Vagina (tissue), 2 donors: ENCODE measurements at regions not wholly inside any gene's neighbourhood (a gene's known extent, or its start where the extent isn't known, plus 50 kb on each side); places are given as distances from the start of the nearest gene placed in this dataset.

Experiments
- POLR2A ChIP-seq, 2 donors: fragments of 450-650 bp; IDR thresholded peaks; one replicate each; pipeline ENCODE4 v1.6.1; 2017; ENCODE audit warnings: antibody characterized with exemption in 2 of 2, mild to moderate bottlenecking in 2 of 2, moderate library complexity in 2 of 2
- POLR2AphosphoS5 ChIP-seq, 2 donors: sonication (generic); formaldehyde crosslinking; IDR thresholded peaks; one replicate each; pipeline ENCODE4 v1.9.0; 2017; ENCODE audit warnings: antibody characterized with exemption in 2 of 2, mild to moderate bottlenecking in 2 of 2, low read depth in 1 of 2; ENCODE audit not compliant: insufficient read depth in 1 of 2
- TF ChIP-seq, protein P1 (sequence below), 3 experiments: fragments of 450-650 bp in 2 of 3; fragments of 200-600 bp in 1 of 3; sonication (generic) in 1 of 3; IDR thresholded peaks; one replicate each; pipeline ENCODE4 v1.5.1; 2017 to 2019; ENCODE audit warnings: antibody characterized with exemption in 3 of 3, mild to moderate bottlenecking in 2 of 3, moderate library complexity in 2 of 3

DNA sequence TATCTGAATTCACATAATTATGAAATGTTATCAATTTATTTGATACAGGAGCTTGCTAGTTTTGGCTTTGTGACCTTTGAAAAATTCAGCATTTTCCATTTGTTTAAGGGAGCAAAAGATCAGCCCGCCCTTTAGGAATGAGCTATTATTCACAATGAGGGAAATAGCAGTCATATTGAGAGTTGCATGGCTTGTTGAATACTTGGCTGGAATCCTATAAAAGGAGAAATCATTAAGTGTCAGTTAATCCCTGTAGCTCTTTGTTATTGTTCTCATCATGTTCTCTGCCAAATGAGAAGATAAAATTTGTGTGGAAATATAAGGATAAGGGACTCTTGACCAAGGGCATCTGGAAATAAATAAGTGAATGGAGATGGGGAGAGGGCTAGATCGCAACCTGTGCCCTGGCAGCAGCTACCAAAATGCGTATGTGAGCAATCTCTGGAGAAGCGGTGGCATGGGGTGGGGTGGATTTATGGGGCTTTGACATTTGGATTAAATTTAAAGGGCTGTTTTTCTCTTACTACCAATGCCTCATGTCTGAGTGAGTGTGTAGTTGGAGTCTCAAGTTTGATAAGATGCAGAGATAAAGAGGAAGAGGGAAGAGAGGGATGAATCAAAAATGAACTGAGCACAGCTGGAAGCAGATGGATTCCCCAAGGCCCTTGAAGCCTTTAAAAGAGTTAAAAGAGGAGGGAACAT is 237.6 kb downstream of the NNT start:
- TF ChIP-seq, protein P1, sequence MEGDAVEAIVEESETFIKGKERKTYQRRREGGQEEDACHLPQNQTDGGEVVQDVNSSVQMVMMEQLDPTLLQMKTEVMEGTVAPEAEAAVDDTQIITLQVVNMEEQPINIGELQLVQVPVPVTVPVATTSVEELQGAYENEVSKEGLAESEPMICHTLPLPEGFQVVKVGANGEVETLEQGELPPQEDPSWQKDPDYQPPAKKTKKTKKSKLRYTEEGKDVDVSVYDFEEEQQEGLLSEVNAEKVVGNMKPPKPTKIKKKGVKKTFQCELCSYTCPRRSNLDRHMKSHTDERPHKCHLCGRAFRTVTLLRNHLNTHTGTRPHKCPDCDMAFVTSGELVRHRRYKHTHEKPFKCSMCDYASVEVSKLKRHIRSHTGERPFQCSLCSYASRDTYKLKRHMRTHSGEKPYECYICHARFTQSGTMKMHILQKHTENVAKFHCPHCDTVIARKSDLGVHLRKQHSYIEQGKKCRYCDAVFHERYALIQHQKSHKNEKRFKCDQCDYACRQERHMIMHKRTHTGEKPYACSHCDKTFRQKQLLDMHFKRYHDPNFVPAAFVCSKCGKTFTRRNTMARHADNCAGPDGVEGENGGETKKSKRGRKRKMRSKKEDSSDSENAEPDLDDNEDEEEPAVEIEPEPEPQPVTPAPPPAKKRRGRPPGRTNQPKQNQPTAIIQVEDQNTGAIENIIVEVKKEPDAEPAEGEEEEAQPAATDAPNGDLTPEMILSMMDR (IDR thresholded peaks at IDR 0.05), result no peak
- TF ChIP-seq POLR2A (IDR thresholded peaks at IDR 0.05) (no peak), POLR2AphosphoS5 (IDR thresholded peaks at IDR 0.05; ENCODE audit: insufficient read depth in 1 of 2, low read depth in 1 of 2) (no peak)
